C4-2B (cell line): ENCODE measurements at regions not wholly inside any gene's neighbourhood (a gene's known extent, or its start where the extent isn't known, plus 50 kb on each side); places are given as distances from the start of the nearest gene placed in this dataset.

Source experiments
- CTCF ChIP-seq: fragments of 450-650 bp; conservative IDR thresholded peaks from 2 replicates; pipeline ENCODE4 v1.5.1; 2017; ENCODE audit warnings: mild to moderate bottlenecking
- ZFX ChIP-seq: fragments of 450-650 bp; IDR thresholded peaks from 2 replicates; pipeline ENCODE4 v1.6.1; 2017

GRCh38 chr5:156031181-156031580 is 295.8 kb upstream of the SGCD start:
- TF ChIP-seq CTCF (no peak), ZFX (no peak)
